ENCODE measurements at regions not wholly inside any gene's neighbourhood (a gene's known extent, or its start where the extent isn't known, plus 50 kb on each side); places are given as distances from the start of the nearest gene placed in this dataset.

- TF ChIP-seq POLR2A (IDR thresholded peaks at IDR 0.05): no peak
- no peak for TF ChIP-seq CTCF (IDR thresholded peaks at IDR 0.05 in 8 of 11, conservative IDR thresholded peaks at IDR 0.05 in 3 of 11)
Observed at GRCh38 chr4:188511431-188511830, 372.2 kb downstream of the TRIML1 start.

Data from spleen (tissue), 7 donors.